Stimulated activated CD8-positive, alpha-beta memory T cell treated with anti-CD3 and anti-CD28 coated beads, Interleukin-12 subunit alpha, Interleukin-12 subunit beta, amount 100 ng/mL, for 1 hour (primary cell): ENCODE measurements at regions not wholly inside any gene's neighbourhood (a gene's known extent, or its start where the extent isn't known, plus 50 kb on each side); places are given as distances from the start of the nearest gene placed in this dataset.

Source experiments
- DNase-seq: peaks from one replicate; pipeline ENCODE4 v3.0.0-alpha.2; 2020; ENCODE audit warnings: low read depth

DNA sequence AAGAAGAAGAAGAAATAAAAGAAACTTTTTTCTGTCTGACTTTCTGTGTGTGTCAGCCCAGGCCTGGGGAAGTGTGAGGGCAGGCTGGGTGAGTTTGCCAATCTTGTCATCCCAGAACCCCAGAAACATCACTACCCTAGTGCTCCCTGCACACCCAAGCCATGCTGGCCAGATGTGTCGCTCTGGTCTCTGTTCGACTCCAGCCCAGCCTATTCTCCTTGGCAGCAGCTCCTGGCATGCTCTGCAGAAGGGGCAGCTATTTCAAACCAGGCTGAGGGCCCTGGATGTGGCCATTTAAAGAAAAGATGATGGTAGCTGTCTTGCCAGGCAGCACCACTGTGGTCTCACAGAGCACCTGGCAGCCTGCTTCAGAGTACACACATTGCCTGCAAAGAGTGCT, 334.1 kb downstream of the RPS24 start:
- DNase-seq = no peak

DNA sequence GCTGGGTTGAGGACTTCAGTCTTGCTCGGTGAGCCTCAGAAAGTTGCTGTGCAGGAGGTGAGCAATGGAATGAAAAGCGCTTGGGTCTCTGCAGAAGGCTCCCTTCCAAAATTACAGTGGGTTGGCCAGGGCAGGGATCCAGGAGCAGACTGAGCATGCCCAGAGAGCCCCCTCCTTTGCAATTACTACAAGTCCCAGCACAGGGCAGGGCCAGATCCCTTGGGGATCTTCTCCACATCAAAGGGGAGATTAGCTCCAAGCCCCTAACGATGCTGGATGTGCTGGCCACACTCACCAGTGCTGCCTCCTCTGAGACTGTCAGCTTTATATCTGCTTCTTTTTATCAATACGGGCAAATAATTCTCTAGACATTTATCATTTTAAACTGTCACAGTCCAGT, 337.5 kb downstream of the RPS24 start:
- DNase-seq = no peak

DNA sequence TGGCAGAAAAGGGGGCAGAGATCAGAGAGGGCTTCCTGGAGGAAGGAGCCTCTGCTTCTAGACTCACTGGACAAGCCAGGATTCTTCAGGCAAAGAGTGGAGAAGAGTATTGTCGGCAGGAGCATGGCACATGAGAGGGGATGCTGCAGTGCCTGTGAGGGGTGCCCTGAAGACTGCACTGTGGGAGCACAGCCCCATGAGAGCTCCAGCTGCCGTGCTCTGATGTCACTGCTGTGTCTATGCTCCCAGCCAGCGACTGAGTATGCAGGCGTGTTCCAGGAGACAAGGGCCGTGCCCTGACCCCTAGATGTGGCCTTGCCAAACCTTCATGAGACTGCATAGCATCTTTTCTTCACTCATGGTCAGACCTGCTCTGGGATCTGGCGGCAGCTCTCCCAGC, 339.1 kb downstream of the RPS24 start:
- DNase-seq = no peak

DNA sequence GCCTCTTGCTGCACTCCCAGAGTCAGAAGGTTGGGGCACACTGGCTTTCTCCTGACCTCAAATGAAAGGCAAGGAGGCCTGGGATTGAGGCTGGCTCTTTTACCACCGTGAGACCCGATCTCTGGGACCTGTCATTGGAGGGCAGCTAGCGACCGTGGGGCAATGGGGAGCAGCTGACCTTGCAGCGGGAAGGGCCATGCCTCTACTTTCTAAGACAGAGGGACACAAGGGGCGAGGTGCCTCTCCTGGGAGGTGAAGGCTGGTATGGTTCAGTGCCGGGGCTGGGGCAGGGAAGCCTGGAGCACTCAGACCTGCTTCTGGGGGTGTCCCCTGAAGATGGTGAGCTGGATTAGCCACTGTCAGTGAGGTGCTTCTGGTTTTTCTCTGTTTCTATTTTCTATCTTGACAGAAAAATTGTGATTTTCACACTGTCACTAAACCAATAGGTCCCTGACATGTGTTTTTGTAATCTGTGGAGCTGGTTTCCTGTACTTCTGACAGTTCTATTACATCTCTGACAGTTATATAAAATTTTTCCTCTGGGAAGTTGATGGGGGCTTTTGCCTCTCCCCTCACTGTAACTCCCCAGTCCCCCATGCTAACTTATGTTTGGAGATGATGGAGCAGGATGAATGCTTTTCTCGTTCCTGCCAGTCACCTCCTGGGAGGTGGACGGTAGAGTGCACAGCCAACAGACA, 340.8 kb downstream of the RPS24 start:
- no peak for DNase-seq

DNA sequence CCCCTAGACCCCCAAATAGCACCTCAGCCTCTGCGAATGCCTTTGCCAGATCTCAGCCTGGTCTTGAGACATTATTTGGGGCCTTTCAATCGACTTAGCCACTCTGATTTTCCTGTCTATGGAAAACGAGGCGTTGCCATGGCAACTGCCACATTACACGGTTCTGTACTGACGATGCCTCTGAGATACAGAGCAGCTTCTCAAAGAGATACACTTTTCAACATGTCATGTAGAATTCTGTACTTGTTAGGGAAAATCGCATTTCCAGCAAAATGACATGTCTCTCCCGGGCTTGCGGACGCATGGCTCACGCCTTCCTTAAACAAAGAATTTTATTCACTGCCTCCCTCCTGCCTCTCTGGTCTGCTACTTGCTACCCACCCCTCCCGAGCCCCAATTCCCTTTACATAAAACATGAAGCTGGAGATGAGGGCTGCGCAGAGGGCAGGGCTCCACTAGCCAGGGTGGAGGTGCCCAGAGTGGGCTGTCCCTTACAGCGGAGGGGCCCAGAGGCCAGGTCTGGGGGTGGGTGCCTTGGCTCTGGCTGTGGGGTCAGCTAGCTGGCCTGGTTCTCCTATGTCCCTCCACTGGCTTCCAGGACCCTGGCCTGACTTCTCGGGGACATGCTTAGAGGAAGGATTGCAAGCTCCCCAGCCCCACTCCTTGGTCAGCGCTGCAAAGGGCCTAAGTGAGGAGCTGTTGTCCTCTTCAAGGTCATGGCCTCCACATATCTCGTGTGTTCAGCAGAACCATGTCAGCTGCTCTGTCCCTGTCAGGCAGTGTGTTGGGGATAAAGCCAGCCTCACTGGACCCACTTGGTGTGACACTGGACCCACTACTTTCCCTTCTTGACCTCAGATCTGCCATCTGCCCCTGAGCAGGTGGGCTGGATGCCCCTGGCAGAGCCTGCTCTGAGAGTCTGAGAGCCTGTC, 342.5 kb downstream of the RPS24 start:
- DNase-seq = no peak

DNA sequence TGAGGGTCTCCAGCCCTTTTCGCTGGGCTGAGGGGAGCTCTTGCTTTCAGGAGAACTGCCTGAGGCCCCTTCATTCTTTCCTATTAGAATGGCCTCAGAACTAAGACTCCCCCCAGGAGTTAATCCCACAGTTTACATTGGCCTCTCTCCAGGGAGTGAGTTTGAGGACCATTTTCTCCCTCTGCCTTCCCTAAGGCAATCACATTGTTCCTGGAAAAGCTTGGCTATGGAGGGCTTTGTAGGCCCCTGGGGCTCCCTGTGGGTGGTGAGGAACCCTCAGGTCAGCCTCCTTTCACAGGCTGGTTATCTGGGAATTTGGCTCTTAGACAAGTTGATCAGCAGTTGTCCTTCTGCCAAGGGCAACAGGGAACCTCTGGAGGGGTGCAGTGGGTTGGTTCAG, 343.7 kb downstream of the RPS24 start:
- DNase-seq = no peak

DNA sequence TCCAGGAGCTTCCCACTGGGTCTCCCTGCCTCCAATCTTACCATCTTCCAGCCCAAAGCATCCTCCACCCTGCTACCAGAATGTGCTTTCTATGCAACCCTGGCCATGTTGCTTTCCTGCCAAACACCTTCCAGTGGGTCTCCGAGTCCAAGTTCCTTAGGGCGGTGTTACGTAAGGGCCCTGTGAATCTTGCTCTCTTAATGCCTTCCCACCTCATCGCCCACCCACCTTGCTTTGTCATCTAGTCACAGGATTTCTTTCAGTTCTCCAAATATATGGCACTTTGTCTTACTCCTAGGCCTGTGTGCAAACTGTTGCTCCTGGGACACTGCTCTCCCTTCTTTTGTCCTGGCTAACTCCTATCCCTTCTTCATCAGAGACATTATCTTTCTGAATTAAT, 344.5 kb downstream of the RPS24 start:
- no peak for DNase-seq

DNA sequence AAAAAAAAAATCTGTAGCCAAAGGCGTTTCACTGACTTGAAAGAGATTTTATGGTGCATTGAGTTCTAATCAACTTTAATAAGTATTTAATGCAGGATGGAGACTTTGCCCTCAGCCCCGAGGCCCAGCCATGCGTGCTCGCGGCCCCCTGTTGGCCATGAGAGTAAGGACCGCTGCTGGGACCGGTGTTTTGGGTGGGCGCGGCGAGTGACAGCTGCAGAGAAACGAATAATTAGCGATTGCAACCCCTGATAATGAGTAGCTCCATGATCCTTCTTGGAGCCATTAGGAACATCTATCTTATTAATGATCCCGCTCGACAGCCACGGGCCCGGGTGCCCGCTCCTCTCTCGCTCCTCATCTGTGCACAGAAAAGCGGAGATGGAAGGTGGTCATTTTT, 347.4 kb downstream of the RPS24 start:
- no peak for DNase-seq

DNA sequence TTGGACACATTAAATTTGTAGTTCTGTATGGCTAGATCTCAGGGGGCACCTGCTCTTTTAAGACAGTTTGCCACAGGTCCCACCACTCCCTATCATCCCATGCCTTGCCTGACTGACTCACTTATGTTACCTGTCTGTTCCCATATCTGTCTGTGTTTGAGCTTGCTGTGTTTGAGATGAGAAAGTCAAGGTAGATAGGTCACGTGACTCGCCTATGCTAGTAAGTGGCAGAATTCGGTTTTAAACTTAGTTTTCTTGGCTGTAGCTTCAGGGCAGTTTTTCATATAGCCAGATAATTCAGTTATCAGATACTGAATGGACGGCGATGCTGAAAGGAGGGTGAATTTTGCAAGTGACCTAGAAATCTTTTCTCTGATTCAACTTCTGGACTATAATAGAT, 348.4 kb downstream of the RPS24 start:
- DNase-seq = no peak

DNA sequence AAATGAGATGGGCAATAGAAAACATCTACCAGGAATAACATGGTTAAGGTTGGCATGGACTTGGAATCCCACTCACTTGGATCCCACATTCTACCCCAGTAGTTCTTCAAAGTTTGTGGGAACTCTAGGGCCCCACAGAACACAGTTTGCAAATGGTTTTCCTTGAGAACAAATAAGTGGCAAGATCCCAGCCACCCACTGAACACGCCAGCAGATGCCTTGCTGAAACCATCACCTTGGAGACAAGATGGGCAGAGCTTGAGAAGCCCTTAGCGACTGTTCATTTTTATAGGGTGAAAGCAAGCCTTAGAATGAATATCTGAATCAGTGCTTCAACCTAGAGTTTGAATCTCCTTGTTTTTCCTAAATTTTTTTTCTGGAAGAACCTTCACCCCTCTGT, 349.1 kb downstream of the RPS24 start:
- no peak for DNase-seq

DNA sequence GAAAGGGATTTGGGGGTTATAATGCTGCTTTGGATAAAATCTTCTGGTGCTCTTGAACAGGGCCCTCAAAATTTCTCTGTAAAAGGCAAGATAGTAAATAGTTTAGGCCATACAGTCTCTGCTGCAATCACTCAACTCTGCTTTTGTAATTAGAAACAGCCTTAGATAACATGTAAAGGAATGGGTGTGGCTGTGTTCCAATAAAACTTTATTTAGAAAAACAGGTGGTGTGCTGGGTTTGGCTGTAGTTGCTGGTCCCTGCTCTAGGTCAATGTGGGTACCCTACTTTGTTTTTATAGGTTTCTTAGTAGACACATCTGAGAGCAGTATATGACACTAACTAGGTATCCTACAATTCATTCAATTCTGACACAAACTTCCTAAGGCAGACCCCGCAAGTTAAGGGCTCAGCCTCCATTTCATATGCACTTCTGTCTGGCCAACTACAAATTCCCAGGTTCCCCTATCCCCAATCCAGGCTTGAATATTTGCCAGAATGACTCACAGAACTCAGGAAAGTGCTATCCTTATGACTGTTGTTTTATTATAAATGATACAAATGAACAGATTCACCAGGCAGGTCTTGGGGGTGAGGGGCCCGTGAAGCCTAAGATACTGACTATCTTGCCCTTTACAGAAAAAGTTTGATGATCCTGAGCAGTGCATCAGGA, 349.9 kb downstream of the RPS24 start:
- no peak for DNase-seq

DNA sequence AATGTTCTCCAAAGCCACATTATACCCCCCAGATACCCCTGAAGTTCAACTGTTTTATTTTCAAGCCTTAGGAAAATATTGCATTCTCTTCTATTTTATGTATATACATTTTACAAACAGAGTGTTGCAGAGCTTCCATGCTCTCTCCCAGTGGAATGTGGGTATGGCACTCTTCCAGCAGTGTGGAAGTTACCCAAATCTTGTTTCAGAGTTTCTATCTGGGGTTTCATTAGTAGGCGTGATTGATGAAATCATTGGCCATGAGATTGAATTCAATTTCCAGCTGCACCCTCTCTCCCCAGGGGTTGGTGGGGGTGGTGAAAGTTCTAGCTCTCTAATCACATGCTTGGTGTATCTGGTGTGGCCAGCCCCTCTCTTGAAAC, 350.4 kb downstream of the RPS24 start:
- DNase-seq = no peak

DNA sequence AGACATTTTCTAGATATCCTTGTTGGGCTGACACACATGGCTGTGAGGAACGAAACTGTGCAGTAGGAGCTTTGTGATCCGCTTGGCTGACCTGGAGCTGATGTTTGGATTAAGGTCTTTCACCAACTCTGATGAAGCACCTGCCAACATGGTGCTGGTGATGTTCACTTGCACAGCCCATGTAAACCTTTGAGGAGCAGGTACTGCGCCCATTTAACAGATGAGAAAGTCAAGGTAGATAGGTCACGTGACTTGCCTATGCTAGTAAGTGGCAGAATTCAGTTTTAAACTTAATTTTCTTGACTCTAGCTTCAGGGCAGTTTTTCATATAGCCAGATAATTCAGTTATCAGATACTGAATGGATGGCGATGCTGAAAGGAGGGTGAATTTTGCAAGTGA, 351.9 kb downstream of the RPS24 start:
- no peak for DNase-seq

DNA sequence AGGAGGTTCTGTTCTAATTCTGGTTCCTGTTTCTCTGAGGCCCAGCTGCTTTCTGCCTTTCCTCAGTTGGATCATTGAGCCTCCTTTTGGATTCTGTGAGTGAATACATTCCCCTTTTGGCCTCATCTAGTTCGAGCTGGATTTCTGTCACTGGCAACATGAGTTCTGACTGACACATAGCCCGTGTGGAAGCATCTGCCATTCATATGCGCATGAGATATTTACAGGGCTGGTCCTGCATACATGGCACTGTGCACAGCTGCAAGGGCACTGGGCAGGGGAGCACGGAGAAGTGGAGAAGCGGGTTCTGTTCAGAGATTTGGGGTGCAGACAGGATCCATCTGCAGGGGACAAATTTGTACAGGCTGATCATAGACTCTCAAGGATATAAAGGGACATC, 352.8 kb downstream of the RPS24 start:
- no peak for DNase-seq

DNA sequence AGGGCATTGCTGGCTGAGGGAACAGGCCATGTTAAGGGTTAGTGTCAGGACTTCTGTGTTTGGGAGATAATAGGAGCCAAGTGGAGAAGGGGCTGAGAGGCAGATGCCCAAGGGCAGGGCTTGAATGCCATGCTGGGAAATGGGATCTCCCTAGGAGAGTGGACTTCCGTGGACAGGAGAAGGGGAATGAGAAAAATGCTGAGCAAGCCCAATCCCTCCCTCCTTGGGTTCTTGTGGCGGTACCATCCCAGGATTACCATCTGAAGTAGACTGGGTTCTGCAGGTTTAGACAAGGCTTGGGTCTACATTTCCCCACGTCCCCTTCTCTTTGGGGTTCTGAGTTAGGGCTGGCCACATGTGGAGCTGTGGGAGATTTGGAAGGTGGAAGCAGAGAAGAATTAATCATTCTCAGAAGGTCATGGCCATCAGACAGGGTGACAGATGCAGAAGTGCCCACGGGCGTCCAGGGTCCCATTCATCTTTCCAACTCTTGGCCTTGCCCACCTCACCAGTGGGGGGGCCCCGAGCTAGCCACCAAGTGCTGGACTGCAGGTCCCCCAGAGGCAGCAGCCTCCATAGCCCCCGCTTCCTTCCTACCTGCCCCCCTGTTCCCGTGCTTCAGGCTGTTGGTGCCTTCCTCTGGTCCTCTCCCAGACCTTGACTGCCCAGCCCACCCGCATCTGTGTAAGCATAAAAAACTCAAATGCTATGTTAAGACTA, 354.8 kb downstream of the RPS24 start:
- DNase-seq = no peak

DNA sequence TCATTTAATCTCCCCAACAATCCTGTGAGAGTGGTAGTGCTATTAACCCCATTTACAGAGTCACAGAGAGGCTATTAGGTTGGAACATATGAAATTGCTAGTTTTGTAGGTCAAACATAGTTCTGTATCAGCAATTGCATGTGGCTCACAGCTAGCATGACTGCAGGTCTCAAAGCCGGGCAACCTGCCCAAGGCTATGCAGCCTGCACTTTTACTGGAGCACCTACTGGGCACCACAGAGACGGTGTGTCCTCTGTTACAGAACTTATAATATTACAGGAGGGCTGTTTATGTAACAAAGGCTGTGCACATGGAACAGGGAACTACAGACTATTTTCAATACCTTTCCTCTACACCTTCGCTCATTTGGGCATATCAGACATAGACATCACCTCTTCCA, 355.8 kb downstream of the RPS24 start:
- DNase-seq = no peak

DNA sequence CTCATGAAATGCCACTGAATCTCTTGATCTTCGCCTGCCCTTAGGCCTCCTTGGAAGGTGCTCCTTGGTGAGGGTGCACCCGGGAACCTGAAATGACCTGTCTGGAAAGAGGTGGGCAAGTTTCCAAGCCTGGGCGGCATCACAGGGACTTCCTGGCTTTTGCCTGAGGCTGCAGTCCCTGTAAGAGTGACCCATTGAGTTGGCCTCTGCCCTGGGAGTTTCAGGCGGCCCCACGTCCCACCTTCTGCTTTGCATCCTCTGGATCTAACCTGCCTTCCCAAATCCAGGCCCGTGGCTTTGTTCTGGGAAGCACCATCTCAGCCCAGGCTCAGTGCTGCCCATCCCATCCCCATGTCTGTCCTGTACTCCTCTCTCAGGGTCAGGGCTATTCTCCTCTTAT, 356.4 kb downstream of the RPS24 start:
- no peak for DNase-seq

DNA sequence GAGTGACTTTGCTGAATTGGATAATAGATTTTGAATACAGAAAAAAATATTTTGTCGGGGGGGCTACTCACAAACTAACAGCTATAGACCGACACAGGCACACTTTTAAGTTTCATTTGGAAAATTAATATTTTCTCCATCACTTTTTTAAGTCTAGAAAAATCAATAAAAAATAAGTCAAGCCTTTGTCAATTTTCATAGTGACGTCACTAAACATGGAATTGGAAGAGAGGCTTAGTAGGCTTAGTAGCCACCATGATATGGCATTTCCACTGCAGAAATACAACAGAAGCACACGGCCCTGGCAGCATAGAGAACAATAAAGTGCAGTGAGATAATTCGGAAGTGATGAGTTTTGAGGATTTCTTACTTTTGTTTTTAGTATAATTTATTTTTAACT, 357.2 kb downstream of the RPS24 start:
- DNase-seq = no peak

DNA sequence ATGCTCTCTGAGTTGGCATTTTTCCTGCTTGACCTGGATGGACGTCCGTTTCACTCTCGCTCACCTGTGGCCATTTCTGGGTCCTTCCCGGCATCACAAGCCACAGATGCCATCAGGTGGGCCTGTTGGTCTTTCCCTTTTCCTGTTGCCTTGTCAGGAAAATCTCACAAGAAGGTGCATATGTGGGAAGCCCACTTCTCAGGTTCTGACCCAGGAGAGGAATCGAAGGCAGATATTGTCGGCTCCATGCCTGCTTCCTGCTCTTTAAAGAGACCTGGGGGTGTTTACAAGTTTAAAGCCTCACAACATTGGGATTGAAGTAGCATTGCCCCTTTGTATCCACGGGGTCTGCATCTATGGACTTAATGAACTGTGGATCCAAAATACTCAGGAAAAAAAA, 357.9 kb downstream of the RPS24 start:
- DNase-seq = no peak

DNA sequence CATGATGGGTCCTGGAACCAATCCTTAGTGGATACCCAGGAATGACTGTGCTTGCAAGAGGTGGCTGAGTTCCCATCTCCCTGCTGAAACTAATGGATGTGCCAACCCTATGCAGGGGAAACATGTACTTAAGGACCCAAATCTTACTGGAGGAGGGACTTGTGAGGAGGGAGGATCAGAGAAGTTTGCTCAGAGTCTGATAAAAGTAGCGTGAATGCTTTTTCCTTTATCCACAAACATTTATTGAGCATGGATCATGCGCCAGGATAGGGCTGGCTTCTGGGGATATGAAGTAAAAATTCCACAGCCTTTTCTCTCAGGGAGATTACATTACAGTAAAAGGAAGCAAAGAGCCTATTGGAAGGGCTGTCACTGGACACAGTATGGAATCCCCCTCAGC, 358.5 kb downstream of the RPS24 start:
- no peak for DNase-seq

DNA sequence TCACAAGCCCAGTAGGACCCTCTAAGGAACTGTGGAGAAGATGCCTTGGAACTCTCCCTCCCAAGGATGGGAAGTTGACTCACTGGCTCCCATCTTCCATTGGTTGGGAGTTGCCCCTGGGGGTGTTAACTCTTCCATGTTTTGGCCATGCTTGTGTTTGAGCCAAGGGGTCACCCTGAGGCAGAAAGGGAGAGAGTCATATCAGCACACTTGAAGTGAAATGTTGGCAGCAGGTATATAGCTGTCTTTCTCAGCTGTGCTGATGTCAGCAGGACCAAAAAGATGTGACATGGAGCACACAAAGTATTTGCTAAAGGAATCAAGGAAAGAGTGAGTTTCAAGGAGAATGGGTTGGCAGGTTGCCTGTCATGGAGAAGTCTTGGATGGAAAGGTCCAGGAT, 359.4 kb downstream of the RPS24 start:
- DNase-seq = no peak

DNA sequence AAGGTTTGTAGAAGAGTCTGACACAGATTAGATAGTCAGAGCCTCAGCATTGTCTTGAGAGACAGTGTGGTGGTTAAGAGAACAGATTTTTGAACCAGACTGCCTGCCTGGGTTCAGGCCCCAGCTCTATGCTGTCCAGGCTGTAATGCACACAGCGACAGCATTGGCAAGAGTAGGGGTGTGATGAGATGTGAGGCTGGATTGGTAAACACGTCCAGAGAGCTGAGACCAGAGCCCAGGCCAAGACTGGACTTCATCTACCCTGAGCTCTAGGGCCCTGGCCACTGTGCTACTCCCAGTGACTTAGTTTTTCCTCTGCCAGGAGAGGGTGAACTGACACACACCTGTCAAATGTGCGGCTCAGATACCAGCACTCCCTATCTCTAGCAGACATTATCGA, 360.4 kb downstream of the RPS24 start:
- DNase-seq = no peak

DNA sequence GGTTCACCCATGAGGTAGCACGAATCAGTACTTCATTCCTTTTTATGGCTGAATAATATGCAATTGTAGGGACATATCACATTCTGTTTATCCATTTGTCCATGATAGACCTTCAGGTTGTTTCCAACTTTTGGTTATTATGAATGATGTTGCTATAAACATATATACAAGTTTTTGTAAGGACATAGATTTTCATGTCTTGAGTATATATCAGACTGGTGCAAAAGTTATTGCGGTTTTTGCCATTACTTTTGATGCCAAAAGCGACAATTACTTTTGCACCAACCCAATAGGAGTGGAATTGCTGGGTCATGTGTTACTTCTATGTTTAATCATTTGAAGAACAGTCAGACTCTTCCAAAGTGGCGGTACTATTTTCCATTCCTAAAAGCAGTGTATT, 361.5 kb downstream of the RPS24 start:
- DNase-seq = no peak
